GM23248 (cell line): ENCODE measurements at regions not wholly inside any gene's neighbourhood (a gene's known extent, or its start where the extent isn't known, plus 50 kb on each side); places are given as distances from the start of the nearest gene placed in this dataset.

Experiments used
- EZH2 ChIP-seq: fragments of 200-600 bp; sonication (generic); IDR thresholded peaks from 2 replicates; pipeline ENCODE4 v1.6.1; 2018; ENCODE audit warnings: antibody characterized with exemption, mild to moderate bottlenecking; ENCODE audit not compliant: insufficient read depth, poor library complexity, severe bottlenecking
- EZH2phosphoT487 ChIP-seq: fragments of 200-600 bp; sonication (generic); IDR thresholded peaks from 2 replicates; pipeline ENCODE4 v1.6.1; 2018; ENCODE audit warnings: antibody characterized with exemption, moderate library complexity, mild to moderate bottlenecking, low read depth; ENCODE audit not compliant: insufficient read depth

DNA sequence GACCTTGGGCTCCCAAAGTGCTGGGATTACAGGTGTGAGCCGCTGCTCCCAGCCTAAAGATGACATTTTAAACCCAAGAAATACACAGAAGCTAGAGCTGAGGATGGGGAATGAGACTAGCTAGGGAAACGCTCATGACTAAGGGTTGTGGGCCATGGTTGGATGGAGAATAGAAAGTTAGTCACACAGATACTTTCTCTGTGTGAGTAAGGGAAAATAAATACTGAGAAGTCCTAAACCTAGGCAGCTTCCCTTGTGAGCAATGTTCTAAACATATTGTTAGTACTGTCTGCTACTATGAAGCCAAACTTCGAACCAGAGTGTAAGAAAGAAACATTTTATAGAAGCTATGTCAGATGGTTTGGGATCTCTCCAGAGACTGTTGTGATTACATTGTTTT lies 304.8 kb upstream of the STAC start:
- TF ChIP-seq EZH2 (no peak), EZH2phosphoT487 (no peak)
